ENCODE measurements at regions not wholly inside any gene's neighbourhood (a gene's known extent, or its start where the extent isn't known, plus 50 kb on each side); places are given as distances from the start of the nearest gene placed in this dataset.

DNA sequence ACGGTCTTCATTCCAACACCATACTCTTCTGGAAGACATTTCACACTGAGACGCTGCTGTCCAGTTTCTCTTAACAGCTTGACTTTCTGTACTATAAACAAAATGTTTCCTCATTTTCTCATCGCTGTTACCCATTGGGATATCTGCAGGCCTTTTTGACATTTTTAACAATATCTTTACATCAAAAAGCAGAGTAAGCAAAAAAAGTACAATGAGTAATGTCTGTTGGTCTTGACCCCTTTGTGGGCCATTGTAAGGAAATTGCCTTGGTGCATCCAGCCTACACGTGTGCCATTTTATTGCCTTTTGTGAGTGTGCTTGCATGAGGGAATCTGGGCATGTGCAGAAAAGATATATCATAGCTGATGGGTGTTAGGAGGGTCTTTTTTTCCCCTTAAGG lies 129.1 kb upstream of the MANEA start:
- H2AK5ac ChIP-seq (ENCODE audit: low read depth, low read length), result no peak overlapping the region
- no peak overlapping the region for H4K91ac ChIP-seq (replicated peaks; ENCODE audit: insufficient read length, low read length)
- no peak overlapping the region for H3K4me3 ChIP-seq (ENCODE audit: extremely low read depth in 1 of 4, insufficient read depth in 2 of 4, low read depth in 3 of 4, low read length in 4 of 4)
- H3K14ac ChIP-seq (ENCODE audit: insufficient read length), result no peak overlapping the region
- no peak overlapping the region for H2BK15ac ChIP-seq (ENCODE audit: low read length)
- no peak overlapping the region for H3K23ac ChIP-seq (ENCODE audit: insufficient read length)
- no peaks in the 10 kb centered on the region for H3K23me2 ChIP-seq (ENCODE audit: low read depth, low read length)
- FAIRE-seq, result no peak
- no peaks in the 10 kb centered on the region for H3K4me1 ChIP-seq (replicated peaks in 1 of 4; ENCODE audit: control insufficient read depth in 3 of 4, insufficient read depth in 4 of 4, low read length in 3 of 4)
- H2BK20ac ChIP-seq (ENCODE audit: low read length), result no peak overlapping the region
- no peaks in the 10 kb centered on the region for H4K20me1 ChIP-seq (replicated peaks in 1 of 2; ENCODE audit: control insufficient read depth in 1 of 2, insufficient read depth in 2 of 2, low read length in 2 of 2)
- H4K5ac ChIP-seq (ENCODE audit: insufficient read length, low read depth, low read length), result no peak overlapping the region
- no peak overlapping the region for H4K8ac ChIP-seq (ENCODE audit: extremely low read depth, insufficient read depth, low read length)
- H3K18ac ChIP-seq (ENCODE audit: extremely low read depth, low read length), result no peak overlapping the region
- H2BK12ac ChIP-seq (ENCODE audit: low read depth, low read length), result no peak overlapping the region
- H3K4me2 ChIP-seq (ENCODE audit: insufficient read depth in 1 of 2, low read depth in 2 of 2, low read length in 2 of 2), result no peak overlapping the region
- ChIA-PET CTCF (ENCODE audit: partially characterized antibody) (no interaction called here), POLR2A (ENCODE audit: partially characterized antibody) (no interaction called here)
- no peak overlapping the region for H3K4ac ChIP-seq (replicated peaks; ENCODE audit: insufficient read length, low read depth, low read length)
- no peak overlapping the region for H2BK120ac ChIP-seq (replicated peaks; ENCODE audit: low read depth, low read length)
- H2AFZ ChIP-seq (ENCODE audit: low read length), result no peak overlapping the region
- H3K79me2 ChIP-seq (ENCODE audit: control insufficient read depth in 1 of 2, insufficient read depth in 2 of 2, low read length in 2 of 2), result no peaks in the 10 kb centered on the region
- no peak overlapping the region for H3K56ac ChIP-seq (replicated peaks; ENCODE audit: insufficient read length, low read depth, low read length)
- no peak overlapping the region for H3K27ac ChIP-seq (ENCODE audit: low read depth, low read length)
- H3K9me3 ChIP-seq (ENCODE audit: insufficient read depth in 2 of 2, low read depth in 1 of 2, low read length in 1 of 2), result no peaks in the 10 kb centered on the region
- H3K27me3 ChIP-seq (replicated peaks in 1 of 4; ENCODE audit: control insufficient read depth in 3 of 4, extremely low read depth in 1 of 4, insufficient read depth in 3 of 4, low read length in 3 of 4), result no peaks in the 10 kb centered on the region
- no peaks in the 10 kb centered on the region for H3K79me1 ChIP-seq (ENCODE audit: low read depth, low read length)
- no peak overlapping the region for H3K9ac ChIP-seq (replicated peaks in 1 of 4; ENCODE audit: extremely low read depth in 1 of 4, low read depth in 3 of 4, low read length in 3 of 4)
- H2BK5ac ChIP-seq (ENCODE audit: low read depth, low read length), result no peak overlapping the region
- DNase-seq (ENCODE audit: low read depth in 1 of 2, low spot score in 2 of 2), result no peak
- WGBS, 2 experiments (ENCODE audit: extremely low coverage in 1 of 2, insufficient coverage in 1 of 2, insufficient read length in 1 of 2, insufficient replicate concordance in 2 of 2, low coverage in 1 of 2, low lambda C conversion rate in 2 of 2, missing lambda C conversion rate in 1 of 2), result 91% methylated on average over 4 of the region's 4 CpGs; no CpG with 5 or more reads in 1 of the 2 experiments
- H3K36me3 ChIP-seq (ENCODE audit: control insufficient read depth in 2 of 4, insufficient read depth in 4 of 4, low read length in 3 of 4), result no peaks in the 10 kb centered on the region
- TF ChIP-seq JUND (IDR thresholded peaks at IDR 0.05; ENCODE audit: low read length), result no peak
